Stimulated activated CD8-positive, alpha-beta memory T cell treated with anti-CD3 and anti-CD28 coated beads, Interleukin-12 subunit alpha, Interleukin-12 subunit beta, amount 100 ng/mL, for 24 hours (primary cell): ENCODE measurements at regions not wholly inside any gene's neighbourhood (a gene's known extent, or its start where the extent isn't known, plus 50 kb on each side); places are given as distances from the start of the nearest gene placed in this dataset.

Experiments
- DNase-seq: peaks from one replicate; pipeline ENCODE4 v3.0.0-alpha.2; 2020; ENCODE audit errors: extremely low read depth

DNA sequence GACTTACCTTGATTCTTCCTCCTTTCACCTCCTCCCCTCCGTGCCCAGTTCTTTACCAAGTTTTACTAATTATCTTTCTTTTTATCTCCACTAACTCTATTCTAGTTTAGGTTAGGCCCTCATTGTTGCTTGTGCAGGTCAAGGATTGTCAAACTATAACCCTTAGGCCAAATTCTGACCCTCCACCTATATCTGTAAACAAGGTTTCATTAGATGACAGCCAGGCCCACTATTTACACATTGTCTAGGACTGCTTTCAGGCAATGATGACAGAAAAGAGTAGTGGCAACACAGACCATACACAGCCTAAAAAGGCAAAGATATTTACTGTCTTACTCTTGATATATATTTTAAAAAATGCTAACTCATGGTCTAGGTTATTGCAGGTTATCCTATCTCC, 212.0 kb downstream of the RAD51AP2 start:
- DNase-seq, result no peak

DNA sequence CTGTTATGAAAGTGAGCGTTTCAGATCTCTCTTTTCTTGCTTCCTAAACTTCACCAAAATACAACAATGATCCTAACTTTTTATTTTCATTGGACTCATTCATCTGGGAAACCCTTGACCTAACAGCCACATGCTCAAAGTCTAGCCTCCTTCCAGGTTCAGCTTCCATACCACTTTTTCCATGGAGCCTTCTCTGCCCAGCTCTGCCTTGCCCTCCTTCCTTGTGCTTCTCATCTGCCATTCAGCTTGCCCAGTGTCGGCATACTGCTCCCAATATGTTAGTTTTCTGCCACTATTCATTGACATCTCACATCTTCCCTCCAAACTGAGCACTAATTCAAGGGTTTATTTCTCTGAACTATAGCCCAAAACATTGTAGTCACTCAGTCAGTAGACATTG, 214.7 kb downstream of the RAD51AP2 start:
- DNase-seq, result no peak

DNA sequence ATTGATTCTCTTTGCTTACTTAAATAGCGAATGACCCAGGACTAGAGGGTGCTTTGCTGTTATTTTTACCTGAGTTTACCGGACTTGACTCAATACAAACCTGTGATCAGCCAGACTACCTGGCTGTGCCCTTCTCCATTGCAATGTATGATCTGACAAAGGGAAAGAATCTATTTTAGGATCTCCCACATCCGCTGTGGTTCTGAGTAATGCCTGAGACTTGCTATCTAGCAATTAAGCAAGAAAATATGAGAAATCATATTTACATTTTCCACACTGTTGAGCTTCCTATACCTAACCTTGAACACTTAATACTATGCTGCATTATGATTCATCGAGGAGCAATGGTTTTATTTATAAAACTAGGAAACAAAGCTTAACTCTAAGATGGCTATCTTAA, 215.2 kb downstream of the RAD51AP2 start:
- DNase-seq, result no peak

- DNase-seq, result no peak
These were observed 216.0 kb downstream of the RAD51AP2 start for GRCh38 chr2:17302281-17302680.

GRCh38 chr2:17301437-17301836, 216.8 kb downstream of the RAD51AP2 start:
- no peak for DNase-seq

DNA sequence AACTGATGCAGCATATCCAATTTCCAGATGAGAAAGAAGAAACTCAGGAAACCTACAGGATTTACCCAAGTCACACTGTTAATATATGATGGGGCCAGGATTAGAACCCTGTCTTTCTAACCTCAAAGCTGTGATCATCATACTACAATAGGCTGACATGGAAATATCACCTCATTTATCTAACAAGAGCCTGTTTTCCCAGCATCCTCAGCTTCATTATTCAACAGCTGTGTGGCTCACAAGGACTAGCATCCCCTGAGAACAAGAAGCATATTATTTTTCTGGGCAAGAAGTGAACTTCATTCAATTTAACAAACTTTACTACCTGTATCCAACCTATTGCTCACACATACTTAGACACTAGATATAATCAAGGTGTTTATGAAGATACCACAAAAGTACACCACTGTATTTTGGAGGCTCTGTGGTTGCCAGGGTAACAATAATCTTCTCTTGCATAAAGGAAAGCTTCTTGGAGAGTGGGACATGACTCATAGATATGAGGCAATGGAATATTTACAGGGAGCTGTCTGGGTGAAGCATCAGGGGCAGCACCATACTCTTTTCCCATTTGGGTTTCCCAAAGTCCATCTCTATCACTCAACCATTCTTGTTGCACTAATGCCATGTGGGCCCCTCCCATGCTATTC, 218.2 kb downstream of the RAD51AP2 start:
- DNase-seq, result no peak

GRCh38 chr2:17298453-17298852, 219.8 kb downstream of the RAD51AP2 start:
- no peak for DNase-seq

DNA sequence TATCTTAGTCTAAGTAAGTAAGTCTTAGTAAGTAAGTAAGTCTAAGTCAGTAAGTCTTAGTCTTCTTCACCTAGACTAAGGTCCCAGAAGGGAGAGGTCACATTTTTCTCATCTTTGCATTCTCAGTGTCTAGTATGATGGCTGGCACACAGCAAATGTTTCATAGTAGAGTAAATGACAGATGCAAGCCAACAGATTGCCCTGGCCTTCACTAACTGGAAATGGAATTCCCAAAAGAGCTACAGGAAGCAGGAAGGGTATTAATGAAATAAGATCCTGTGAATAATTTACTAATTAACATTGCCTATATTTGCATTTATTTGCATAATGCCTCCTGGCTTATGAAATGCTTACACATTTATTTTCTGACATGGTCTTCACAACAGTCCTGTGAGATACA, 221.6 kb downstream of the RAD51AP2 start:
- DNase-seq, result no peak

- no peak for DNase-seq
These were observed 228.6 kb downstream of the RAD51AP2 start for GRCh38 chr2:17289669-17290068.

GRCh38 chr2:17287183-17287582, 231.1 kb downstream of the RAD51AP2 start:
- no peak for DNase-seq

- DNase-seq, result no peak
These were observed 235.4 kb downstream of the RAD51AP2 start for GRCh38 chr2:17282826-17283225.

DNA sequence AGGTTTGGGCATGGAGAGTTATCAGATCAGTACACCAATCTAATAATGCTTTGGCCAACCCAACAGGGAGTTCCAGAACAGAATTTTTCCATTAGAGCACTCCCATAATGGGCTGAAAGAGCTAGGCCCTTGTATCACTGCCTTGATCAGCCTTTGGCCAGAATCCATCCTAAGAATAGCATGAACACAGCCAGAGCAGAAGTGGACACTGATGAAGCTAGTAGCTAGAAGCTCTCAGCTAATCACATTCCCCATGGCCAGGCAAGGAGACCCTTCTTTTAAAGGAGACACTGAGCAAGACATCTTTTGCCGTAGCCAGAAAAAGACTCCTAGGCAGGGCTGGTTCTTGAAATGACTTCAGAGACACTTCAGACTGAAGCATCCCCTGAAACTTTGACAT, 236.0 kb downstream of the RAD51AP2 start:
- DNase-seq, result no peak

- DNase-seq, result no peak
These were observed 242.0 kb downstream of the RAD51AP2 start for GRCh38 chr2:17276220-17276619.

- no peak for DNase-seq
These were observed 245.4 kb downstream of the RAD51AP2 start for GRCh38 chr2:17272652-17273525.

DNA sequence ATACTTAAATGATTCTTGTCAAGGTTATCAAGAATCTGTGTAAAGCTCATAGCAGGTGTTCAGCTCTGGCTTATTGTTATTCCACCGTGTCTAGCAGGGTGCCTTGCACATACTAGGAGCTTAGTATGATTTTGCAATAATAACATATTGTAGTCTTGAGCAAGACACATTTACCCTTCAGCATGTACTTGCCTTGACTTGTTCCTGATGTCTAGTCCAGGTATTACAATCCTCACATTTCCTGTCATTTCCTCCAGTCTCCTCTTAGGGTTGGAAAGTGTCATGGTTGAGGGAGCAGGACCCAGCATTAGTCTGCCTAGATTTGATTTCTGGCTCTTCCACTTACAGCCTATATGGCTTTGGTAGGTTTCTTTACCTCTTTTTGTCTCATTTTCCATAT, 246.1 kb downstream of the RAD51AP2 start:
- DNase-seq, result no peak

DNA sequence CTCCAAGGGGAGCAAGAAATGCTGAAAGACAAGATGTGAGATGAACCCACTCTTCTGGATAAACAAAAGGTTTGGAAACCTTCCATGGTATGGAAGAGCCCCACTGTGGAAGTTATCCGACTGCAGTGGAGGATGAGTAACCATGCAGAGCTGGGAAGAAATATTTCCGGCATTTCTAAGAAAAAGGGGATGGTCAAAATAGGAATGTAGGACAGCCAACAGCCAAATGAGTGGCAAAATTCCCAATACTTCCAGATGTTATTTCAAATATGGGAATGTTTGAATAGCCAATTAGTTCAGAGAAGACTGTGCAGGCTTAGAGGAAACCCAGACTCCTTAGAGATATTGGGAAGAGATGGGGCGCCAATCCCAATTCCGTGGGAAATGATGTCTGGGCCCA, 246.8 kb downstream of the RAD51AP2 start:
- no peak for DNase-seq

- no peak for DNase-seq
These were observed 247.3 kb downstream of the RAD51AP2 start for GRCh38 chr2:17270894-17271293.

DNA sequence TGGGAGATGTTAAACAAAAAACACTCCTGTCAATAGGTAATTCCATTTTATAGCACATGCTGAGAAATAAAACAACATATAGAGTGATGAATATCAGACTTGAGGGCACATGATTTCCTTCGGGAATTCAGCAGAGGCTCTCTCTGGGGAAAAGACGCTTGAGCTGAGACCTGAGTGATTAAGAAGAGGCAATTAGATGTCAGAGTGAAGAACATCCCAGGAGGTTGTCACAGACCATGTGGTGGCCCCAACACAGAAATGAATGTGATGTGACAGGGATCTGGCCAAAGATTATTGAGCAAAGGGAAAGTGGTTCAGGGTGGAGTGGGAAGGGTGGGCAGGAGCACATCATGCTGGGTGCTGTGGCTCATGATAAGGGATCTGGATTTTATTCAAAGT, 254.7 kb downstream of the RAD51AP2 start:
- no peak for DNase-seq

GRCh38 chr2:17262854-17263569, 255.2 kb downstream of the RAD51AP2 start:
- DNase-seq, result no peak

DNA sequence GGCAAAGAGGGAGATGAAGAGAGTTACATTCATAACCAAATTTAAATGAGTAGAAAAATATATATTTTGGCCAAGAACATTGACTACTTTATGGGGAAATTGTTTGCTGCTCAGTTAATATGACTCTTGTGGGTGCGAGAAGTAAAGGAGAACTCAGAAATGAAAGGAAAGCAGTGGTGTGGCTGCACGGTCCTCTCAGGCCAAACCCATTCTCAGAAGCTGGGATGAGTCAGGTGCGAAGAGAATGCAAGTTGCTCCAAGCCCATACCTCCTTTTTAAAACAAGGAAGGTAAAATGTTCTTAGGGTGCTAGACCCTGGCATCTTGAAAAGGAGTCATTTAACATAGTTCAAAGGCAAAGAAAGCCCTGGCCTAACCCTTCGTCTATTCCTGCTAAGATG, 258.6 kb downstream of the RAD51AP2 start:
- DNase-seq, result no peak

DNA sequence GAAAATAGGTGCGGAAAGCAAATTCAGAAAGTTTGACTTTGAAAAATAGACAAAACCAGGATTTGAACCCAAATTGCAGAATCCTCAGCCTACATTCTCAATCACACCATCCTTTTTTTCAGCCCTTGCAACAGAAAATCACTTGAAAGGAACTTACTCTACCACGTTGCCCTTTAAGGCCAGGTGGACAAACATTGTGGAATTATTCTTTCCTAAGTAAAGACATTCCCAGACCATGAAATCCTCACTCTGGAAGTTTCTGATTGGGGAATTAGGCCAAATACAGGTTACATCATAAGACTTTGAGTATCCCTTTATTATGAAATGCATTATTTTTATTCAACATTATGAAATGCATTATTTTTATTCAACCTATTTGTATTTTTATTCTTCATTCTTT, 259.4 kb downstream of the RAD51AP2 start:
- DNase-seq, result no peak

DNA sequence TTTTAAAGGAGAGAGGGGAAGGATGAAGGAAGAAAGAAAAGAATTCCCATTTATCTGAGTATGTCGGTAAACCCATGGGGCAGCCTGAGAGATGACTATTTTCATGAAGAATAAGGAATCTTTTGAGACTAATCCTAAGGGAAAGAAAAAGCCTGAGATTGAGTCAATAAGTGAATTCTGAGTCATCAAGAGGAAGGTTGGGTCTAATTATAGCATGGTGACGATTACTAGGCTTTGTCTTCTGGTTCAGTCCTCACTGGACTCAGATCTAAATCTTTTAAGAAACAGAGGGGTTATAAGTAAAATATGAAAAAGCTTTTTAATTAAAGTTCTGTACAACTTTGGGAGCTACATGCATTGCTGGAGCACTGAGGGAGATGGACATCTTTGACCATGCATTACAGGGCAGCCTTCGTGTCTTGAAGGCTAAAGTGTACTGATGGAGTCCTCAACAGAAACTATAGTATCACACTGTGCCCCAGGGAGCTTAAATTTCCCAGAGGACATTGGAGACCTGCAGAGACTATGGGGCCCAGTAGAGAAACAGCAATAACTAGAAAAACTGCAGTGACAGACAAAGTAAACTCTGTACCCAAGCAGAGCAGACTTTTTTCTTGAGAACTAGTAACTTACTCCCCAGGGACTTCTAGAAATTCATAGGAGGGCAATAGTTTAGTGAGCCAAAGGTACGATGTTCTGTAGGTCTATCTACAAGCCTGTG, 260.9 kb downstream of the RAD51AP2 start:
- DNase-seq, result no peak
